Hindlimb muscle (tissue), 1 donor: ENCODE measurements at regions not wholly inside any gene's neighbourhood (a gene's known extent, or its start where the extent isn't known, plus 50 kb on each side); places are given as distances from the start of the nearest gene placed in this dataset.
"Not testable (repeated sequence)": the region's sequence is repeated elsewhere in the genome, so short reads cannot be mapped to it uniquely, and the experiment has no call there.

Experiments used
- DNase-seq: peaks from one replicate; pipeline ENCODE4 v3.0.0-alpha.2; 2013

- no peak for DNase-seq
Measured at GRCh38 chr15:23983500-23984259, 296.6 kb upstream of the NDN start.

GRCh38 chr15:23994273-23994672 is 307.2 kb upstream of the NDN start:
- DNase-seq: no peak

GRCh38 chr15:23998056-23998455 is 311.0 kb upstream of the NDN start:
- DNase-seq: no peak

GRCh38 chr15:24008476-24008875 is 321.4 kb upstream of the NDN start:
- DNase-seq: no peak

GRCh38 chr15:24017470-24017869 is 330.4 kb upstream of the NDN start:
- no peak for DNase-seq

- no peak for DNase-seq
Measured at GRCh38 chr15:24039683-24040082, 352.6 kb upstream of the NDN start.

GRCh38 chr15:24054547-24055245 is 367.6 kb upstream of the NDN start:
- no peak for DNase-seq

GRCh38 chr15:24067733-24068501 is 380.8 kb upstream of the NDN start:
- DNase-seq: no peak

GRCh38 chr15:24075420-24076089 is 388.4 kb upstream of the NDN start:
- no peak for DNase-seq

- DNase-seq: no peak
Measured at GRCh38 chr15:24076090-24076784, 389.1 kb upstream of the NDN start.

- no peak for DNase-seq
Measured at GRCh38 chr15:24078310-24079029, 391.4 kb upstream of the NDN start.

- not testable (repeated sequence) for DNase-seq
Measured at GRCh38 chr15:24088941-24089340, 401.8 kb upstream of the NDN start.

GRCh38 chr15:24101503-24101902 is 414.4 kb upstream of the NDN start:
- DNase-seq: not testable (repeated sequence)

- not testable (repeated sequence) for DNase-seq
Measured at GRCh38 chr15:24107524-24107923, 420.4 kb upstream of the NDN start.

- DNase-seq: not testable (repeated sequence)
Measured at GRCh38 chr15:24107948-24108347, 420.8 kb upstream of the NDN start.

- not testable (repeated sequence) for DNase-seq
Measured at GRCh38 chr15:24108349-24108748, 421.2 kb upstream of the NDN start.

GRCh38 chr15:24139622-24140021 is 452.5 kb upstream of the NDN start:
- DNase-seq: not testable (repeated sequence)

- DNase-seq: not testable (repeated sequence)
Measured at GRCh38 chr15:24145070-24145469, 458.0 kb upstream of the NDN start.

GRCh38 chr15:24146251-24146650 is 459.1 kb upstream of the NDN start:
- DNase-seq: no peak

GRCh38 chr15:24150542-24150941 is 463.4 kb upstream of the NDN start:
- no peak for DNase-seq

GRCh38 chr15:24158306-24158705 is 471.2 kb upstream of the NDN start:
- not testable (repeated sequence) for DNase-seq
